IMR-90 (cell line): ENCODE measurements at regions not wholly inside any gene's neighbourhood (a gene's known extent, or its start where the extent isn't known, plus 50 kb on each side); places are given as distances from the start of the nearest gene placed in this dataset.

Source experiments
- ATAC-seq: fragments of 200-7000 bp; cut with Tn5 transposase; 2 replicates; pipeline ENCODE4 v1.9.1; 2020; ENCODE audit warnings: low read depth, mild to moderate bottlenecking, moderate library complexity
- BruUV-seq: library from RNA; stranded (reverse); fragments of 400-500 nt; replicated peaks from 2 replicates; lab custom pipeline; 2021; lab: Mats Ljungman, UMichigan
- CTCF ChIA-PET: fragments of 300-600 bp; formaldehyde crosslinking; extraction: SDS; loops from one replicate; lab custom pipeline; 2021; ENCODE audit warnings: antibody characterized with exemption; lab: Yijun Ruan, JAX
- POLR2A ChIA-PET: fragments of 300-600 bp; sonication (Branson Sonifier 250); formaldehyde crosslinking; loops from one replicate; lab custom pipeline; 2022; ENCODE audit warnings: antibody characterized with exemption; ENCODE audit not compliant: unreplicated experiment; lab: Charles Lee
- DNase-seq: peaks from one replicate; pipeline ENCODE4 v3.0.0; 2013
- H2AFZ ChIP-seq: replicated peaks from 2 replicates; pipeline ENCODE3; 2013; ENCODE audit warnings: low read length, mild to moderate bottlenecking; ENCODE audit not compliant: poor library complexity
- H2AK5ac ChIP-seq: 2 replicates; pipeline ENCODE4 v1.6.1; 2013; ENCODE audit warnings: low read depth, low read length, inconsistent platforms
- H2AK9ac ChIP-seq: replicated peaks from 2 replicates; pipeline ENCODE3; 2013; ENCODE audit warnings: mild to moderate bottlenecking, low read depth, low read length, moderate library complexity; ENCODE audit not compliant: poor library complexity
- H2BK120ac ChIP-seq: 2 replicates; pipeline ENCODE4 v1.6.1; 2013; ENCODE audit warnings: low read depth, low read length, inconsistent platforms
- H2BK15ac ChIP-seq: 3 replicates; pipeline ENCODE4 v1.6.1; 2013; ENCODE audit warnings: low read depth, low read length, inconsistent platforms
- H2BK20ac ChIP-seq: 2 replicates; pipeline ENCODE4 v1.6.1; 2013; ENCODE audit warnings: low read depth, mild to moderate bottlenecking, inconsistent platforms, low read length, moderate library complexity
- H2BK5ac ChIP-seq: 2 replicates; pipeline ENCODE4 v1.6.1; 2013; ENCODE audit warnings: mild to moderate bottlenecking, low read depth, low read length, inconsistent platforms; ENCODE audit not compliant: poor library complexity, severe bottlenecking
- H3K14ac ChIP-seq: replicated peaks from 2 replicates; pipeline ENCODE4 v1.6.1; 2013; ENCODE audit warnings: low read depth, low read length, inconsistent platforms
- H3K18ac ChIP-seq: 2 replicates; pipeline ENCODE4 v1.6.1; 2013; ENCODE audit warnings: low read depth, low read length, control low read depth
- H3K23ac ChIP-seq: 2 replicates; pipeline ENCODE4 v1.6.1; 2013; ENCODE audit warnings: low read depth, low read length, inconsistent platforms
- H3K27ac ChIP-seq: 2 replicates; pipeline ENCODE4 v1.5.1; 2013; ENCODE audit warnings: mild to moderate bottlenecking, control low read depth, low read length; ENCODE audit not compliant: insufficient read depth
- H3K27me3 ChIP-seq: 2 replicates; pipeline ENCODE4 v1.6.1; 2013; ENCODE audit warnings: low read length; ENCODE audit not compliant: control insufficient read depth, insufficient read depth
- H3K36me3 ChIP-seq: 2 replicates; pipeline ENCODE4 v1.6.1; 2013; ENCODE audit warnings: low read length, mixed read lengths; ENCODE audit not compliant: control insufficient read depth, insufficient read depth
- H3K4ac ChIP-seq: 2 replicates; pipeline ENCODE4 v1.6.1; 2013; ENCODE audit warnings: low read depth, low read length, inconsistent platforms
- H3K4me1 ChIP-seq: 2 replicates; pipeline ENCODE4 v1.6.1; 2013; ENCODE audit warnings: low read length, mixed read lengths; ENCODE audit not compliant: control insufficient read depth, insufficient read depth
- H3K4me2 ChIP-seq: 2 replicates; pipeline ENCODE4 v1.6.1; 2013; ENCODE audit warnings: low read depth, mild to moderate bottlenecking, control low read depth, low read length, moderate library complexity
- H3K4me3 ChIP-seq: 2 replicates; pipeline ENCODE4 v1.5.1; 2013; ENCODE audit warnings: low read depth, mild to moderate bottlenecking, control low read depth, low read length, moderate library complexity; ENCODE audit not compliant: insufficient read depth
- H3K56ac ChIP-seq: 2 replicates; pipeline ENCODE4 v1.6.1; 2013; ENCODE audit warnings: low read length, inconsistent platforms; ENCODE audit not compliant: insufficient read depth; ENCODE audit errors: extremely low read depth
- H3K79me1 ChIP-seq, 2 experiments: 2 replicates each; pipeline ENCODE4 v1.6.1; 2013; ENCODE audit warnings: low read length in 2 of 2, inconsistent platforms in 1 of 2, low read depth in 1 of 2
- H3K9ac ChIP-seq: 2 replicates; pipeline ENCODE4 v1.6.1; 2013; ENCODE audit warnings: low read depth, low read length, control low read depth
- H3K9me1 ChIP-seq: 2 replicates; pipeline ENCODE4 v1.6.1; 2013; ENCODE audit warnings: low read length, inconsistent platforms; ENCODE audit not compliant: insufficient read depth
- H3K9me3 ChIP-seq: 2 replicates; pipeline ENCODE4 v1.6.1; 2013; ENCODE audit warnings: low read length; ENCODE audit not compliant: control insufficient read depth, insufficient read depth
- H4K20me1 ChIP-seq: 2 replicates; pipeline ENCODE4 v1.6.1; 2013; ENCODE audit warnings: low read length, inconsistent platforms; ENCODE audit not compliant: insufficient read depth
- H4K5ac ChIP-seq: 2 replicates; pipeline ENCODE4 v1.6.1; 2013; ENCODE audit warnings: mild to moderate bottlenecking, low read depth, low read length, control low read depth
- H4K8ac ChIP-seq, 2 experiments: 2 replicates each; pipeline ENCODE4 v1.6.1; 2013; ENCODE audit warnings: low read depth in 2 of 2, low read length in 2 of 2, control low read depth in 1 of 2, inconsistent platforms in 1 of 2
- H4K91ac ChIP-seq: 2 replicates; pipeline ENCODE4 v1.6.1; 2013; ENCODE audit warnings: low read depth, low read length, inconsistent platforms; ENCODE audit not compliant: insufficient read depth
- BHLHE40 ChIP-seq: fragments of 150-350 bp; IDR thresholded peaks from 2 replicates; pipeline ENCODE4 v1.6.1; 2016; ENCODE audit warnings: mild to moderate bottlenecking, low read depth, low read length
- CEBPB ChIP-seq: IDR thresholded peaks from 2 replicates; pipeline ENCODE4 v1.6.1; 2012; ENCODE audit warnings: low read depth, low read length, improper control_type of control experiment
- FOS ChIP-seq: fragments of 150-350 bp; IDR thresholded peaks from 2 replicates; pipeline ENCODE4 v1.6.1; 2016; ENCODE audit warnings: low read depth, low read length
- MAFK ChIP-seq: IDR thresholded peaks from 2 replicates; pipeline ENCODE4 v1.6.1; 2012; ENCODE audit warnings: low read depth, low read length, improper control_type of control experiment
- MAZ ChIP-seq: IDR thresholded peaks from 2 replicates; pipeline ENCODE4 v1.6.1; 2012; ENCODE audit warnings: low read depth, mild to moderate bottlenecking, low read length, improper control_type of control experiment, moderate library complexity, borderline replicate concordance
- NFE2L2 ChIP-seq: fragments of 150-350 bp; IDR thresholded peaks from 2 replicates; pipeline ENCODE4 v1.6.1; 2016; ENCODE audit warnings: low read depth, mild to moderate bottlenecking, low read length
- POLR2A ChIP-seq: IDR thresholded peaks from 2 replicates; pipeline ENCODE4 v1.6.1; 2012; ENCODE audit warnings: mild to moderate bottlenecking, low read depth, low read length
- RAD21 ChIP-seq: IDR thresholded peaks from 2 replicates; pipeline ENCODE4 v1.6.1; 2012; ENCODE audit warnings: low read length, improper control_type of control experiment
- RFX5 ChIP-seq: IDR thresholded peaks from 2 replicates; pipeline ENCODE4 v1.8.0; 2012; ENCODE audit warnings: low read depth, mild to moderate bottlenecking, low read length, moderate library complexity
- SMC3 ChIP-seq: fragments of 150-350 bp; IDR thresholded peaks from 2 replicates; pipeline ENCODE4 v1.6.1; 2016; ENCODE audit warnings: low read depth, mild to moderate bottlenecking, antibody characterized with exemption, low read length, moderate library complexity
- WGBS, 2 experiments: methylation state at CpG; one replicate each; pipeline versions ENCODE4 v1.1.5 to v1.1.7; 2013; ENCODE audit warnings: missing lambda C conversion rate in 2 of 2; ENCODE audit not compliant: insufficient read length in 1 of 2; ENCODE audit errors: extremely low coverage in 2 of 2; 5-methylcytosine and 5-hydroxymethylcytosine counted together
- dilution Hi-C: fragments of 300-500 bp; cut with HindIII; formaldehyde crosslinking; loops from one replicate; pipeline ENCODE4 v1.14.3; 2018; ENCODE audit warnings: low sequenced_read_pairs; ENCODE audit not compliant: unreplicated experiment
- in situ Hi-C: fragments of 300-500 bp; cut with MboI; formaldehyde crosslinking; loops from 3 replicates; pipeline ENCODE4 v1.14.3; 2019; ENCODE audit warnings: low sequenced_read_pairs, inconsistent platforms, mixed read lengths
- intact Hi-C: fragments of 100-400 bp; cut with micrococcal nuclease; formaldehyde crosslinking; loops from 2 replicates; pipeline ENCODE4 v1.10.0; 2022
- TF ChIP-seq, protein P1 (sequence below): fragments of 150-350 bp; IDR thresholded peaks from 2 replicates; pipeline ENCODE4 v1.6.1; 2016; ENCODE audit warnings: low read depth, mild to moderate bottlenecking, low read length, moderate library complexity, borderline replicate concordance

DNA sequence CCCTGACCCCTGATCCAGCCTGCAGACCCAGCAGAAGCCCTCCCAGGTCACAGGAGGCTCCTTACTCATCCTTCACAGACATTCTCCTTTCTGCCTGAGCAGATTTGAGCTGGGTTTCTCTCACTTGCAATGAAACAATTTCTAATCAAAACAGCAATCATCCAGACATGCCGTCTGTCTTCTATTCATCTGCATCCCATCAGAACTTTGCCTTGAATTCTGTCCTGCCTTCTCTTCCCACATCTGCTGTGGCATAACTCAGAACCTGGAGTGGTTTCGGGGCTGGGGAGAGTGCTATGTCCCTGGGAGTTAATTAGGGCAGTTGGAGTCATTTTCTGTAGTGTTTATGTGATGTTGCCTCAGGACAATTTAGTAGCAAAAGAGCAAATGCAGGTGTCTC lies 278.6 kb downstream of the CBLN1 start:
- Histone ChIP-seq H3K36me3 (no peaks in the 10 kb centered on the region), H3K18ac (no peak overlapping the region), H3K9me3 (no peaks in the 10 kb centered on the region), H3K4ac (no peak overlapping the region), H3K4me3 (no peak overlapping the region), H3K79me1 (no peaks in the 10 kb centered on the region), H3K27ac (no peak overlapping the region), H2BK15ac (no peak overlapping the region), H3K14ac (no peak overlapping the region), H4K20me1 (no peaks in the 10 kb centered on the region), H2AFZ (no peak overlapping the region), H3K23ac (no peak overlapping the region), H2BK20ac (no peak overlapping the region), H2AK9ac (no peak overlapping the region), H2BK120ac (no peak overlapping the region), H2AK5ac (no peak overlapping the region), H4K8ac (no peak overlapping the region), H3K9me1 (no peaks in the 10 kb centered on the region), H4K91ac (no peak overlapping the region), H3K4me2 (no peak overlapping the region), H3K27me3 (peaks cover 2% of the 10 kb centered on the region; the same call in 1 of the 2 replicates), H2BK5ac (no peak overlapping the region), H3K4me1 (no peaks in the 10 kb centered on the region), H3K9ac (no peak overlapping the region), H4K5ac (no peak overlapping the region), H3K56ac (no peak overlapping the region)
- CTCF ChIA-PET = no interaction called here
- DNase-seq (no peak), ATAC-seq (no peak)
- no CpG with 5 or more reads among the region's 2 CpGs for WGBS, 2 experiments
- no peak for TF ChIP-seq MAFK
- TF ChIP-seq RFX5 = no peak
- TF ChIP-seq NFE2L2 = no peak
- TF ChIP-seq BHLHE40 = no peak
- TF ChIP-seq MAZ = no peak
- TF ChIP-seq, protein P1, sequence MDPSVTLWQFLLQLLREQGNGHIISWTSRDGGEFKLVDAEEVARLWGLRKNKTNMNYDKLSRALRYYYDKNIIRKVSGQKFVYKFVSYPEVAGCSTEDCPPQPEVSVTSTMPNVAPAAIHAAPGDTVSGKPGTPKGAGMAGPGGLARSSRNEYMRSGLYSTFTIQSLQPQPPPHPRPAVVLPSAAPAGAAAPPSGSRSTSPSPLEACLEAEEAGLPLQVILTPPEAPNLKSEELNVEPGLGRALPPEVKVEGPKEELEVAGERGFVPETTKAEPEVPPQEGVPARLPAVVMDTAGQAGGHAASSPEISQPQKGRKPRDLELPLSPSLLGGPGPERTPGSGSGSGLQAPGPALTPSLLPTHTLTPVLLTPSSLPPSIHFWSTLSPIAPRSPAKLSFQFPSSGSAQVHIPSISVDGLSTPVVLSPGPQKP = no peak
- no peak for TF ChIP-seq CEBPB
- TF ChIP-seq POLR2A = no peak
- no peak for TF ChIP-seq FOS
- no peak for TF ChIP-seq SMC3
- no peak for TF ChIP-seq RAD21
- in situ Hi-C loops (no loop called here), dilution Hi-C loops (no loop called here), intact Hi-C loops (no loop called here)
- BruUV-seq = no TSS peak
- POLR2A ChIA-PET = no interaction called here
